OCI-LY3 (cell line): ENCODE measurements at regions not wholly inside any gene's neighbourhood (a gene's known extent, or its start where the extent isn't known, plus 50 kb on each side); places are given as distances from the start of the nearest gene placed in this dataset.
"Not testable (repeated sequence)": the region's sequence is repeated elsewhere in the genome, so short reads cannot be mapped to it uniquely, and the experiment has no call there.

Experiments used
- H2AFZ ChIP-seq: fragments of 200-600, 300-600 bp; shearing (Covaris generic); 2 replicates; pipeline ENCODE4 v1.6.0; 2014; ENCODE audit warnings: antibody characterized with exemption, low read depth, low read length
- H3K27ac ChIP-seq: fragments of 200-600, 300-600 bp; sonication (generic); 2 replicates; pipeline ENCODE4 v1.5.1; 2014; ENCODE audit warnings: mild to moderate bottlenecking, low read length, moderate library complexity, mixed read lengths
- H3K27me3 ChIP-seq: fragments of 200-600, 300-600 bp; sonication (generic); 2 replicates; pipeline ENCODE4 v1.6.1; 2014; ENCODE audit warnings: low read depth, low read length, mixed read lengths
- H3K36me3 ChIP-seq: fragments of 200-600, 300-600 bp; sonication (generic); replicated peaks from 2 replicates; pipeline ENCODE3; 2014; ENCODE audit warnings: low read depth, low read length, mixed read lengths
- H3K4me1 ChIP-seq: fragments of 300-600, 200-600 bp; sonication (generic); 2 replicates; pipeline ENCODE4 v1.6.1; 2014; ENCODE audit warnings: low read length, mixed read lengths
- H3K4me2 ChIP-seq: fragments of 200-600, 300-600 bp; sonication (generic); 2 replicates; pipeline ENCODE4 v1.6.1; 2014; ENCODE audit warnings: low read length, mixed read lengths
- H3K4me3 ChIP-seq: fragments of 300-600, 200-600 bp; sonication (generic); 2 replicates; pipeline ENCODE4 v1.5.1; 2014; ENCODE audit warnings: antibody characterized with exemption, mild to moderate bottlenecking, low read length, moderate library complexity
- H3K79me2 ChIP-seq: fragments of 300-600, 200-600 bp; shearing (Covaris generic); 2 replicates; pipeline ENCODE4 v1.6.1; 2014; ENCODE audit warnings: mild to moderate bottlenecking, low read length, mixed read lengths
- H3K9ac ChIP-seq: fragments of 300-600, 200-600 bp; shearing (Covaris generic); 2 replicates; pipeline ENCODE4 v1.6.0; 2014; ENCODE audit warnings: mild to moderate bottlenecking, low read length, moderate library complexity
- H3K9me3 ChIP-seq: fragments of 200-600, 300-600 bp; shearing (Covaris generic); 2 replicates; pipeline ENCODE4 v1.6.1; 2014; ENCODE audit warnings: low read length, mixed read lengths; ENCODE audit not compliant: insufficient read depth
- H4K20me1 ChIP-seq: fragments of 200-600, 300-600 bp; sonication (generic); 2 replicates; pipeline ENCODE4 v1.6.1; 2016; ENCODE audit warnings: low read length, mixed read lengths; ENCODE audit not compliant: insufficient read depth
- CTCF ChIP-seq: fragments of 200-600, 300-600 bp; sonication (generic); IDR thresholded peaks from 2 replicates; pipeline ENCODE4 v1.5.1; 2014; ENCODE audit warnings: antibody characterized with exemption, low read length, low read depth
- EZH2phosphoT487 ChIP-seq: fragments of 200-600 bp; shearing (Covaris generic); IDR thresholded peaks from 2 replicates; pipeline ENCODE4 v1.6.1; 2018; ENCODE audit warnings: antibody characterized with exemption, mixed run types, low read depth

GRCh38 chr12:76674669-76675315 lies 89.1 kb upstream of the ZDHHC17 start:
- Histone ChIP-seq H3K4me1 (peaks cover 6% of the 10 kb centered on the region; the same call in 1 of the 2 replicates), H3K4me2 (peak overlapping the region; percentile 3; the same call in 1 of the 2 replicates), H4K20me1 (no peaks in the 10 kb centered on the region), H3K36me3 (no peaks in the 10 kb centered on the region), H2AFZ (no peak overlapping the region), H3K27me3 (no peaks in the 10 kb centered on the region), H3K9me3 (no peaks in the 10 kb centered on the region), H3K27ac (no peak overlapping the region), H3K4me3 (no peak overlapping the region), H3K9ac (no peak overlapping the region), H3K79me2 (no peaks in the 10 kb centered on the region)
- TF ChIP-seq CTCF (no peak), EZH2phosphoT487 (no peak)

- not testable (repeated sequence) for H3K4me2 ChIP-seq, H3K27me3 ChIP-seq, H3K79me2 ChIP-seq, H3K4me3 ChIP-seq, H2AFZ ChIP-seq, H3K9me3 ChIP-seq, H4K20me1 ChIP-seq, H3K4me1 ChIP-seq, H3K36me3 ChIP-seq, H3K9ac ChIP-seq, H3K27ac ChIP-seq
Observed at GRCh38 chr12:76676261-76676660, 87.7 kb upstream of the ZDHHC17 start.

- Histone ChIP-seq H3K9ac (no peak overlapping the region), H3K4me3 (no peak overlapping the region), H3K9me3 (no peaks in the 10 kb centered on the region), H3K27ac (no peak overlapping the region), H3K36me3 (no peaks in the 10 kb centered on the region), H3K27me3 (no peaks in the 10 kb centered on the region), H3K79me2 (no peaks in the 10 kb centered on the region), H3K4me2 (no peak overlapping the region), H2AFZ (no peak overlapping the region), H4K20me1 (no peaks in the 10 kb centered on the region), H3K4me1 (peaks cover 6% of the 10 kb centered on the region; the same call in 1 of the 2 replicates)
- TF ChIP-seq CTCF (no peak), EZH2phosphoT487 (no peak)
Observed at GRCh38 chr12:76678992-76679391, 84.9 kb upstream of the ZDHHC17 start.

GRCh38 chr12:76679778-76680177 lies 84.1 kb upstream of the ZDHHC17 start:
- H3K4me3 ChIP-seq, result no peak overlapping the region
- no peaks in the 10 kb centered on the region for H3K36me3 ChIP-seq
- H3K4me1 ChIP-seq, result peaks cover 5% of the 10 kb centered on the region; the same call in 1 of the 2 replicates
- no peaks in the 10 kb centered on the region for H3K27me3 ChIP-seq
- H3K27ac ChIP-seq, result no peak overlapping the region
- no peak overlapping the region for H3K9ac ChIP-seq
- TF ChIP-seq CTCF (no peak), EZH2phosphoT487 (no peak)
- H3K4me2 ChIP-seq, result no peak overlapping the region
- no peak overlapping the region for H2AFZ ChIP-seq
- H4K20me1 ChIP-seq, result no peaks in the 10 kb centered on the region
- no peaks in the 10 kb centered on the region for H3K79me2 ChIP-seq
- H3K9me3 ChIP-seq, result no peaks in the 10 kb centered on the region
